Naive B cell (primary cell): ENCODE measurements at regions not wholly inside any gene's neighbourhood (a gene's known extent, or its start where the extent isn't known, plus 50 kb on each side); places are given as distances from the start of the nearest gene placed in this dataset.

ENCODE experiments used
- ATAC-seq, 2 donors: fragments of 150-1000 bp; cut with Tn5 transposase; 2 replicates each; pipeline ENCODE4 v1.10.0; 2021; ENCODE audit warnings: low read depth in 2 of 2, mild to moderate bottlenecking in 2 of 2, moderate library complexity in 2 of 2
- DNase-seq: peaks from one replicate; pipeline ENCODE4 v3.0.0; 2022
- H3K27ac Mint-ChIP-seq, 6 donors: one replicate each; pipeline ENCODE4 v1.8.0; 2020 to 2022; ENCODE audit warnings: mild to moderate bottlenecking in 6 of 6, mixed read lengths in 6 of 6, moderate library complexity in 5 of 6, inconsistent platforms in 2 of 6
- H3K27me3 Mint-ChIP-seq, 3 donors: one replicate each; pipeline ENCODE4 v1.8.0; 2021 to 2022; ENCODE audit warnings: mixed read lengths in 3 of 3, mild to moderate bottlenecking in 1 of 3
- H3K36me3 Mint-ChIP-seq, 2 donors: one replicate each; pipeline ENCODE4 v1.8.0; 2020 to 2022; ENCODE audit warnings: mixed read lengths in 2 of 2, inconsistent platforms in 1 of 2, mild to moderate bottlenecking in 1 of 2
- H3K4me1 Mint-ChIP-seq, 3 donors: one replicate each; pipeline ENCODE4 v1.8.0; 2020 to 2022; ENCODE audit warnings: mixed read lengths in 3 of 3, inconsistent platforms in 1 of 3, mild to moderate bottlenecking in 1 of 3, moderate library complexity in 1 of 3
- H3K4me3 Mint-ChIP-seq, 8 donors: one replicate each; pipeline ENCODE4 v1.8.0; 2020 to 2022; ENCODE audit warnings: mild to moderate bottlenecking in 8 of 8, mixed read lengths in 8 of 8, moderate library complexity in 8 of 8, inconsistent platforms in 2 of 8
- H3K9me3 Mint-ChIP-seq, 7 donors: one replicate each; pipeline ENCODE4 v1.8.0; 2020 to 2022; ENCODE audit warnings: mixed read lengths in 7 of 7, mild to moderate bottlenecking in 5 of 7, inconsistent platforms in 2 of 7, moderate library complexity in 1 of 7

- no peaks in the 10 kb centered on the region for H3K27me3 Mint-ChIP-seq
- ATAC-seq: no peak
- H3K9me3 Mint-ChIP-seq: no peaks in the 10 kb centered on the region
- no peak for DNase-seq
- peak overlapping the region in 3 of 8 donors; percentile 18 to 76 (median 20) for H3K4me3 Mint-ChIP-seq
- peaks cover 0 to 8% of the 10 kb centered on the region in 2 donors for H3K36me3 Mint-ChIP-seq
- peak overlapping the region in 3 of 6 donors; percentile 69 to 90 (median 71) for H3K27ac Mint-ChIP-seq
- peaks cover 21 to 42% (median 26%) of the 10 kb centered on the region in 3 donors for H3K4me1 Mint-ChIP-seq
Observed at GRCh38 chr17:77483128-77483598, 342.4 kb downstream of the SEC14L1 start.

- DNase-seq (no peak), ATAC-seq (no peak)
- peaks cover 0 to 8% of the 10 kb centered on the region in 2 donors for H3K36me3 Mint-ChIP-seq
- H3K4me1 Mint-ChIP-seq: peaks cover 16 to 35% (median 18%) of the 10 kb centered on the region in 3 donors
- no peaks in the 10 kb centered on the region for H3K9me3 Mint-ChIP-seq
- H3K27me3 Mint-ChIP-seq: no peaks in the 10 kb centered on the region
- no peak overlapping the region for H3K27ac Mint-ChIP-seq
- no peak overlapping the region for H3K4me3 Mint-ChIP-seq
Observed at GRCh38 chr17:77484111-77484510, 343.3 kb downstream of the SEC14L1 start.

GRCh38 chr17:77485089-77485833 is 344.5 kb downstream of the SEC14L1 start:
- no peak overlapping the region for H3K27ac Mint-ChIP-seq
- H3K4me3 Mint-ChIP-seq: no peak overlapping the region
- peaks cover 0 to 8% of the 10 kb centered on the region in 2 donors for H3K36me3 Mint-ChIP-seq
- H3K27me3 Mint-ChIP-seq: no peaks in the 10 kb centered on the region
- peaks cover 14 to 27% (median 16%) of the 10 kb centered on the region in 3 donors for H3K4me1 Mint-ChIP-seq
- no peaks in the 10 kb centered on the region for H3K9me3 Mint-ChIP-seq
- no peak for ATAC-seq
- DNase-seq: no peak

GRCh38 chr17:77487211-77487629 is 346.5 kb downstream of the SEC14L1 start:
- peaks cover 10 to 25% (median 15%) of the 10 kb centered on the region in 3 donors for H3K4me1 Mint-ChIP-seq
- no peak for DNase-seq
- H3K27ac Mint-ChIP-seq: peak overlapping the region in 2 of 6 donors; percentile 41 to 92
- H3K4me3 Mint-ChIP-seq: no peak overlapping the region
- H3K9me3 Mint-ChIP-seq: no peaks in the 10 kb centered on the region
- peaks cover 0 to 8% of the 10 kb centered on the region in 2 donors for H3K36me3 Mint-ChIP-seq
- no peaks in the 10 kb centered on the region for H3K27me3 Mint-ChIP-seq
- ATAC-seq: no peak

- Mint-ChIP-seq H3K36me3 (peaks cover 0 to 8% of the 10 kb centered on the region in 2 donors), H3K27ac (peak overlapping the region in 2 of 6 donors; percentile 24 to 64)
Observed at GRCh38 chr17:77487677-77488530, 347.1 kb downstream of the SEC14L1 start.

GRCh38 chr17:77488531-77489238 is 347.9 kb downstream of the SEC14L1 start:
- DNase-seq (no peak), ATAC-seq (no peak)
- Mint-ChIP-seq H3K27me3 (no peaks in the 10 kb centered on the region), H3K27ac (peak overlapping the region in 1 of 6 donors; percentile 53), H3K36me3 (peaks cover 0 to 8% of the 10 kb centered on the region in 2 donors), H3K4me1 (peaks cover 12 to 30% (median 19%) of the 10 kb centered on the region in 3 donors), H3K9me3 (no peaks in the 10 kb centered on the region), H3K4me3 (no peak overlapping the region)

More at GRCh38 chr17:77487677-77488530, 347.1 kb downstream of the SEC14L1 start:
- Mint-ChIP-seq H3K4me1 (peaks cover 16 to 30% (median 17%) of the 10 kb centered on the region in 3 donors), H3K9me3 (no peaks in the 10 kb centered on the region), H3K27me3 (no peaks in the 10 kb centered on the region), H3K4me3 (no peak overlapping the region)
- ATAC-seq (no peak), DNase-seq (no peak)

GRCh38 chr17:77489239-77489892 is 348.6 kb downstream of the SEC14L1 start:
- H3K36me3 Mint-ChIP-seq: peaks cover 0 to 8% of the 10 kb centered on the region in 2 donors
- peaks cover 15 to 35% (median 26%) of the 10 kb centered on the region in 3 donors for H3K4me1 Mint-ChIP-seq
- peak overlapping the region in 1 of 6 donors; percentile 53 for H3K27ac Mint-ChIP-seq
- H3K9me3 Mint-ChIP-seq: no peaks in the 10 kb centered on the region
- no peaks in the 10 kb centered on the region for H3K27me3 Mint-ChIP-seq
- H3K4me3 Mint-ChIP-seq: no peak overlapping the region
- no peak for ATAC-seq
- no peak for DNase-seq

- ATAC-seq (no peak), DNase-seq (no peak)
- no peak overlapping the region for H3K4me3 Mint-ChIP-seq
- H3K27me3 Mint-ChIP-seq: no peaks in the 10 kb centered on the region
- H3K27ac Mint-ChIP-seq: peak overlapping the region in 2 of 6 donors; percentile 75 to 82
- H3K36me3 Mint-ChIP-seq: peaks cover 0 to 8% of the 10 kb centered on the region in 2 donors
- H3K9me3 Mint-ChIP-seq: no peaks in the 10 kb centered on the region
- H3K4me1 Mint-ChIP-seq: peaks cover 18 to 38% (median 29%) of the 10 kb centered on the region in 3 donors
Observed at GRCh38 chr17:77489893-77490255, 349.1 kb downstream of the SEC14L1 start.

- ATAC-seq (no peak), DNase-seq (no peak)
- no peaks in the 10 kb centered on the region for H3K9me3 Mint-ChIP-seq
- peaks cover 21 to 42% (median 35%) of the 10 kb centered on the region in 3 donors for H3K4me1 Mint-ChIP-seq
- peak overlapping the region in 2 of 6 donors; percentile 76 to 82 for H3K27ac Mint-ChIP-seq
- H3K36me3 Mint-ChIP-seq: peaks cover 0 to 8% of the 10 kb centered on the region in 2 donors
- no peaks in the 10 kb centered on the region for H3K27me3 Mint-ChIP-seq
- no peak overlapping the region for H3K4me3 Mint-ChIP-seq
Observed at GRCh38 chr17:77490361-77491183, 349.8 kb downstream of the SEC14L1 start.

- Mint-ChIP-seq H3K36me3 (no peaks in the 10 kb centered on the region), H3K27ac (peak overlapping the region in 4 of 6 donors; percentile 49 to 94 (median 68)), H3K4me1 (peaks cover 15 to 35% (median 35%) of the 10 kb centered on the region in 3 donors), H3K9me3 (no peaks in the 10 kb centered on the region), H3K27me3 (no peaks in the 10 kb centered on the region), H3K4me3 (peak overlapping the region in 5 of 8 donors; percentile 12 to 85 (median 59))
- ATAC-seq (peak; percentile 67 to 77), DNase-seq (peak; percentile 24)
Observed at GRCh38 chr17:77491921-77492445, 351.2 kb downstream of the SEC14L1 start.

- DNase-seq: no peak
- ATAC-seq: no peak
- Mint-ChIP-seq H3K27ac (peak overlapping the region; percentile 20 to 94 (median 68)), H3K9me3 (no peaks in the 10 kb centered on the region), H3K4me1 (peaks cover 15 to 35% (median 35%) of the 10 kb centered on the region in 3 donors), H3K36me3 (no peaks in the 10 kb centered on the region), H3K27me3 (no peaks in the 10 kb centered on the region), H3K4me3 (no peak overlapping the region)
Observed at GRCh38 chr17:77492446-77493237, 351.9 kb downstream of the SEC14L1 start.
